Iris pigment epithelial cell (primary cell): ENCODE measurements at regions not wholly inside any gene's neighbourhood (a gene's known extent, or its start where the extent isn't known, plus 50 kb on each side); places are given as distances from the start of the nearest gene placed in this dataset.
A peak's percentile ranks its signal among the peaks of the same experiment; 100 is the strongest.

Source experiments
- DNase-seq: peaks from one replicate; pipeline ENCODE4 v3.0.0-alpha.2; 2011; ENCODE audit warnings: low read depth

GRCh38 chr13:104045907-104046306 is 979.7 kb upstream of the SLC10A2 start:
- no peak for DNase-seq

- DNase-seq: peak; percentile 41
These were observed 977.0 kb upstream of the SLC10A2 start for GRCh38 chr13:104043184-104043583.

- DNase-seq: no peak
These were observed 968.7 kb upstream of the SLC10A2 start for GRCh38 chr13:104034891-104035290.

GRCh38 chr13:104025303-104025702 is 959.1 kb upstream of the SLC10A2 start:
- no peak for DNase-seq

GRCh38 chr13:104024416-104025170 is 958.4 kb upstream of the SLC10A2 start:
- DNase-seq: peak; percentile 95

- DNase-seq: no peak
These were observed 955.7 kb upstream of the SLC10A2 start for GRCh38 chr13:104021806-104022397.

- DNase-seq: no peak
These were observed 951.1 kb upstream of the SLC10A2 start for GRCh38 chr13:104017317-104017716.

- DNase-seq: peak; percentile 94
These were observed 949.6 kb upstream of the SLC10A2 start for GRCh38 chr13:104015646-104016396.

- DNase-seq: peak; percentile 82
These were observed 948.8 kb upstream of the SLC10A2 start for GRCh38 chr13:104014803-104015645.

- DNase-seq: peak; percentile 15
These were observed 945.5 kb upstream of the SLC10A2 start for GRCh38 chr13:104011505-104012241.

- DNase-seq: peak; percentile 90
These were observed 942.6 kb upstream of the SLC10A2 start for GRCh38 chr13:104008541-104009435.

GRCh38 chr13:104008075-104008474 is 941.9 kb upstream of the SLC10A2 start:
- DNase-seq: no peak

GRCh38 chr13:104006625-104007075 is 940.4 kb upstream of the SLC10A2 start:
- peak; percentile 61 for DNase-seq

- DNase-seq: no peak
These were observed 938.4 kb upstream of the SLC10A2 start for GRCh38 chr13:104004572-104004971.

- no peak for DNase-seq
These were observed 936.0 kb upstream of the SLC10A2 start for GRCh38 chr13:104002216-104002615.

- DNase-seq: no peak
These were observed 935.5 kb upstream of the SLC10A2 start for GRCh38 chr13:104001766-104002165.

- DNase-seq: no peak
These were observed 930.5 kb upstream of the SLC10A2 start for GRCh38 chr13:103996733-103997132.

GRCh38 chr13:103983948-103984347 is 917.7 kb upstream of the SLC10A2 start:
- no peak for DNase-seq

GRCh38 chr13:103976371-103976770 is 910.2 kb upstream of the SLC10A2 start:
- DNase-seq: no peak

GRCh38 chr13:103973740-103974139 is 907.5 kb upstream of the SLC10A2 start:
- DNase-seq: no peak
